ENCODE measurements at regions not wholly inside any gene's neighbourhood (a gene's known extent, or its start where the extent isn't known, plus 50 kb on each side); places are given as distances from the start of the nearest gene placed in this dataset.

DNA sequence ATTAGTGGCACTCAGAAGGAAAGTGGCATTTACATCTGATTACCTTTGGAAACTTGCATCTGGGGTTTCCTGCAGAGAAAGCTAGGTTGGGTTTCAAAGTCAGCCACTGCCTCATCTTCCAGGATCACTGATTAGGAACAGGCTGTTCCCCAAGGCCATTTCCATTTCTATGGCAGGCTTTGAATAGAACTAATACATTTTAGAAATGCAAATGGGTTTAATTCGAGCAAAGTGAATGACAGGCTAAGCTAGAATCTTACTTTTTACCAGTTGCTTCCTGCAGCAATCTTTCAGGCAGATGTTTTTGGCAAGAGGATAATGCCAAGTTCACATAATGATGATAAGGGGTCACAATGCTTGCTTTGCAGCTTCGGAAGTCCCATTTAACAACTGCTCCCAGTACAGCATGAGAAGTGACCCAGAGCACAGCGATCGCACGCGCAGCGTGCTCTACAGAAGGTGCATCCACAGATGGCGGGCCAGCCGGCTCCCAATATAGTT lies 336.7 kb downstream of the LPIN1 start:
- no peak for DNase-seq (ENCODE audit: low read depth)

DNA sequence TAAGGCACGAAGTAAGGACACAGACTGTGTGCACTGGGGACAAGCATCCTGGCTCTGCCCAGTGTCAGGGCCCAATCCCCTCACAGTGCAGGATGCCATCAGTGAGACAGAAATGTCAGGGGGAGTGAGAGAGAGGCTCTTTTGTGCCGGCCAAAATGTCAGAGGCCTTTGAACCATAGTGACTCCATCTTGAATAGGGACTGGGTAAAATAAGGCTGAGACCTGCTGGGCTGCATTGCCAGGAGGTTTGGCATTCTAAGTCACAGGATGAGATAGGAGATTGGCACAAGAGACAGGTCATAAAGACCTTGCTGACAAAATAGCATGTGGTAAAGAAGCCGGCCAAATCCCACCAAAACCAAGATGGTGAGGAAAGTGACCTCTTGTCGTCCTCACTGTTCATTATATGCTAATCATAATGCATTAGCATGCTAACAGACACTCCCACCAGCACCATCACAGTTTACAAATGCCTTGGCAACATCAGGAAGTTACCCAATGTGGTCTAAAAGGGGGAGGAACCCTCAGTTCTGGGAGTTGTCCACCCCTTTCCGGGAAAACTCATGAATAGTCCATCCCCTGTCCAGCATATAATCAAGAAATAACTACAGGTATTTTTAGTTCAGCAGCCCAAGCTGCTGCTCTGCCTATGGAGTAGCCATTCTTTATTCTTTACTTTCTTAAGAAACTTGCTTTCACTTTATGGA lies 337.4 kb downstream of the LPIN1 start:
- no peak for DNase-seq (ENCODE audit: low read depth)

DNA sequence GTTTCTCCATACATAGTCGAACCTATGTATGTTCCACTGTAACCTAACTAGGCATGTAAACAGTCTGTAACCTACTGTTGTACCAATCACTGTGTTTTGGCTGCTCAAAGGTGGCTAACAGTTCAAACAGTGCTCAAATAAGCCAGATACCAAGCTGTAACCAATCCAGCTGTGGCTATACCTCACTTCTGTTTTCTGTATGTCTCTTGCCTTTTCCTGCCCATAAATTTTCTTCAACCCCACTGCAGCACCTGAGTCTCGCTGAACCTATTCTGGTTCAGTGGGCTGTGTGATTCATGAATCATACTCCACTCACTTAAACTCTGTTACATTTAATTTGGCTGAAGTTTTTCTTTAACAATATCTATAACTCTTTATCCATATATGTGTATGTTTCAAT lies 340.7 kb downstream of the LPIN1 start:
- DNase-seq (ENCODE audit: low read depth): no peak

DNA sequence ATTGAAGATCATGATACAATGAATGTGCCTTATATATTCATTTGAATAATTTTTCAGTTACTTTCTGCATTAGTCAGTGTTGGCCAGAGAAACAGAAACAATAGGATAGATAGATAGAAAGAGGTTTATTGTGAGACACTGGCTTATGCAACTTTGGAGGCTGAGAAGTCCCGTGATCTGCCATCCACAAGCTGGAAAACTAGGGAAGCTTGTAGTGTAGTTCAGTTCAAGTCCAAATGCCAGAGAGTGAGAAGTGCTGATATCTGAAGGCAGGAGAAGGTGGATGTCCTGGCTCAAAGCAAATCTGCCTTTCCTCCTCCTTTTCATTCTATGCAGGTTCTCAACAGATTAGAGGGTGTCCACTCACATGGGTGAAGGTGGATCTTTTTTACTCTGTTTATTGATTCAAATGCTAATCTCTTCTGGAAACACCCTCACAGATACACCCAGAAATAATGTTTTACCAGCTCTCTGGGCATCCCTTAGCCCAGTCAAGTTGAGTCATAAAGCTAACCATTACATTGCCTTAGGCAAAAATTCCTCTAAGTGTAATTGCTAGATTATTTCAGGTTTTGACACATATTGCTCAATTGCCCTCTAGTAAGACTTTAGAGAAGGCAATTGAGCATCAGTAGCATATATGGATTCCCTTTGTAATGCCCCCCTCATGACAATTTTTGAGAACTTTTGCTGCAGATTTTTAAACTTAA lies 341.4 kb downstream of the LPIN1 start:
- DNase-seq (ENCODE audit: low read depth): peak; percentile 5

DNA sequence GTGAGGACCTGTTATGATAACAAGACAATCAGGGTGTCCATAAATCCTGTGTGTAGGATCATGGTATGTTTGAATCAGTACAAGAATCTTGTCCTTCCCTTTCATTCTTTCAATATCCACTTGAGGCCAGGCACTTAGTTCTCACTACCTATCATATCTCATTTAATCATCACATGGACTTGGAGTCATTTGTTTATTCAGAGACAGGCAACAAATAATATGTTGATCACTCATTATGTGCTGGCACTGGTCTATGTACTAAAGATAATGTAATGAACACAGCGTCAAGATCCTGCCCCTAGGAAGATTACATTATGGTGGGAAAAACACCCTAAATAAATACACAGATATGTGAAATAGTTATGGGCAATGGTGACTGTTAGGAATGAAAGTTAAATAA lies 342.6 kb downstream of the LPIN1 start:
- no peak for DNase-seq (ENCODE audit: low read depth)

DNA sequence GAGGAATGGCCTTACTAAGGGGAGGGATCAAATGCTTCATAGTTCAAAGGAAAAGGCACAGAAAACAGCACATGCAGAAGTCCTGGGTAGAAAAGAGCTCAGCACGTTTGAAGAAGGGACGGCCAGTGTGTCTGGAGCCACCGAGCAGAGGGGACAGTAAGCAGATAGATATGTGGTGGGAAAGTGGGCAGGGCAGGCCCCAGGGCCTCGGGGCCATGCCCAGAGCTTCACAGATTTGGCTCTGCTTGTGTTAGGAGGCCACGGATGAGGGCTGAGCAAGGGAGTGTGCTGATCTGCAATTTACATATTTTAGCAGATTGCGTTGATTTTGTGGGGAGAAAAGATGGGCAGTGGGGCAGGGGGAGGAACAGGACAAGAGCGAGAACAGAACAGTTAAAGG lies 343.1 kb downstream of the LPIN1 start:
- no peak for DNase-seq (ENCODE audit: low read depth)

DNA sequence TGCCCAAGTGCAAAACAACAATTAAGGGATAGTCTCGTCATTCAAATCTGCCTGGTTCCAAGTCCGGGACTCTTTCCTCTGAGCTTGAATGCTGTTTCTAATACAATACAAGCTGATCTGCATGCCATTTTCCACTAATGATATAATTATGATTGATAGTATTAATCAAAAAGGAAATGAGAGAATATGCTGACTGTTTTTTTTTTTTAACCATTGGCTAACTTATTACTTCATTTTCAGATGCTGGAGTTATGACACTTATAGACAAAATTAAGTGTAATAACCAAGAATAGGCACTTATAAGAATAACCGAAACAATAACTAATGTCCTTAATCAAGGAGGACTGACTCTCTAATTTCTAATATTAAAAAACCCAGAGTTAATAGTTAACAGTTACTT lies 343.6 kb downstream of the LPIN1 start:
- no peak for DNase-seq (ENCODE audit: low read depth)

DNA sequence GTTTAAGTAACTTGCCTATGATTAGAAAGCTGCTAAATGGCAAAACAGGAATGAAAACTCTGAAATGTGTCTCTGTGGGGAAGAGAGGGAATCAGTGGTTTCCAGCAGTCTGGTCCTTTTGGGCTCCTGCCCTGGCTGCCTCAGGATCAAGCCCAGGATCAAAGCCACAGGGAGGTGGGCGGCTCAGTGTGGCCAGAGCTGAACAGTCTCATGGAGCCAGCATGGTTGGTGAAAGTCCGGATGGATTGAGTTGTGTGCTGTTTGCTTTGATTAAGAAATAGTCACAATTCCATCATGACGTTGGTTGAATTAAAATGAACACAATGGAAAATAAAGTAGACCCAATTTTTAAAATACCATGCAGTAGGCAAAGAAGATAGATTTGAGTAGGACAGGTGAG lies 344.2 kb downstream of the LPIN1 start:
- DNase-seq (ENCODE audit: low read depth): no peak

DNA sequence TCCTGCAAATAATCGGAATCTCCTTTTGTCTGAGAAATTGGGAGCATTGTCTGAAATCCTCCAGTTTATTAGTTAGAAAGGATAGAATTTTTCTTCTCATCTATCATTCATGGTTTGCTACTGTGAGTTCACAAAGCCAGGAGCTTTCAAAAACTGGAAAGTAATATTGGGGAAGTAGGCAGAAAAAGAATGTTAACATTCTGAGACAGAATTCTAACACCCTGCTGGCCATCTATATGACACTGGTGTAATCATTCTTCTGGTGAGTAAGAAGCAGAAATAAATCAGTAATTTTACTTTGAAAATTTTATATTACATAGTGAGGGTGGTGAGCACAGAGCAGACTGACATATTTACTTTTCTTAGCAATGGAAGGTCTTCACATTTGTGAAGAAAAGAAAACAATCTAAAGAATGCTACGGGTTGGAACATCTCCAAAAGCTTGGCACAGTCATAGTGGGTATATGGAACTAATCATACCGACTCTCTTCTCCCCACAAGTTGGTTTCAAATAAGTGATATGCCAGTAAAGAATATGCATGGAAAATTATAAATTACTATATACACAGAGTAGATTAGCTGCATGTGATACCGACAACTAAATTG lies 344.9 kb downstream of the LPIN1 start:
- peak; percentile 64 for DNase-seq (ENCODE audit: low read depth)

DNA sequence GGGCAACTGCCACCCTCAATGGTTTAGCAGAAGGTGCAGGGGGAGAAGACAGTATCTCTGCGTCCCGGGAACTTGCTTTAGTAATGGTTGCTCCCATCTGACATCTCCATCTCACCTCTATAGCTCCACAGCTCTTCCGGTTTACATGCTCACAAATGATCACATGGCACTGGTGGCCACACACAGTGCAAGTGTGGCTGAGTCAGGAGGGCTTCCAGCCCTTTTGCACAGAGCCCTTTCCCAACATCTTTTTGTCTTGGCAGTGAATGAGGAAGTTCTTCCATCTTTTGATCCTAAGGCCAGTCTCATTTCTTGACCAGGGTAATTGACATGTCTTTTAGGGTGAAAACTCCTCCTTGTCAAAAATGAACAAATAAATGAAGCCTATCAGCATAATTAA lies 347.7 kb downstream of the LPIN1 start:
- DNase-seq (ENCODE audit: low read depth): no peak

DNA sequence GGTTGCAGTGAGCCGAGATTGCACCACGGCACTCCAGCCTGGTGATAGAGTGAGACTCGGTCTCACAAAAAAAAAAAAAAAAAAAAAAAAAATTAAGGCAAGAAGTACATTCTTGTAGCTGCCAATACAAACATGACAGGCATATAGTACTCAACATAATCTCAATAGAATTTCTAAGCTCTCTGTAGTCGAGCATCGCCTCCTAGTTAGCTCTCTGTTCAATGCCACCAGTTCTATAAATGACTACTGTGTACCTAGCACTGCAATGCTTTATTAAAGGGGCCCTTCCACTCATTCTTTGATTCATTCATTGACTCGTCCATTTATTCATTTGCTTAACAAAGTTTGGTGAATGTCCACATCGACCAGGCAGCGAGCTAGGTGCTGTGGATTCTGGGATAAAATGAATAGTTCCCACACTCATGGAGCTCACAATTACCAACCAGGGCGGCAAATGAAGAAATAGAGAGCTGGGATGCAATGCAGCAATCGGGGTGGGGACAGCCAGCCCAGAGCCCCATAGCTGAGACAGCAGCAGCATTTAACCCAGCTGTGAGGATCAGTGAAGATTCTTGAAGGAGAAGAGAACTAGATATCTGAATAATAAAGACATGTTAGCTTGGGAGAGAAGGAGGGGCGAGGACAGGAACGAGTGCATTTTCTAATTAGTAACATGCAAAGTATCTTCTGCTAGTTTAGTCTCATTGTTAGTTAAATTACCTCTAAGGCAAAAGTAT lies 349.8 kb downstream of the LPIN1 start:
- DNase-seq (ENCODE audit: low read depth): no peak

DNA sequence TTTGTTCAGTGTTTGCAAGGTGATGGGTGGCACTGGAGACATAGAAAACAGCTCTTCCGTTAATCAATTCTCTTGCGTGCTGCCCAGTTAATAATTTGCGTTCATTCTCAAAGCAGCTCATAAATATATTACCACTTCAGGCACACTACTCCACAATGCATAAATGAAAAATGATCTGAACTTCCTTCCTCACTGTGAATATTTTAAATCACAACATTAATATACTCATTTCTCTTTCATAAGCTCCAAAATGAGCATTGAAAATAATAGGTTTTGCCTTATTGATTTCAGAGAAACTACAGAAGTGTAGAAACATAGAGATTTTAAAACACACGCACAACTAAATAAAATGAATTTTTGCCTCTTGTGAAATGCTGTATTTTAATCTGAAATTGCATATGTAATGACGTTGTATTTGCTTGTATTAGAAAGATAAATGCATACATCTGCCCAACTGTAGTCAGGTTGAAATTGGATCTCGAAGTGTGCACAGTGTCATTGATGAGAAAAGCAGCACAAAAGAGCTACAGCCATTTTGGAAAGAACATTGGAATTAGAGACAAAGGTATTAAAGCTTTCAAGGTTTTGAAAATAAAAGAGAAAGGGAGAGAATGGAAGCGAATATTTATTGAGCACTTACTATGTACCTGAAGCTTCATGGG lies 350.5 kb downstream of the LPIN1 start:
- DNase-seq (ENCODE audit: low read depth): no peak

DNA sequence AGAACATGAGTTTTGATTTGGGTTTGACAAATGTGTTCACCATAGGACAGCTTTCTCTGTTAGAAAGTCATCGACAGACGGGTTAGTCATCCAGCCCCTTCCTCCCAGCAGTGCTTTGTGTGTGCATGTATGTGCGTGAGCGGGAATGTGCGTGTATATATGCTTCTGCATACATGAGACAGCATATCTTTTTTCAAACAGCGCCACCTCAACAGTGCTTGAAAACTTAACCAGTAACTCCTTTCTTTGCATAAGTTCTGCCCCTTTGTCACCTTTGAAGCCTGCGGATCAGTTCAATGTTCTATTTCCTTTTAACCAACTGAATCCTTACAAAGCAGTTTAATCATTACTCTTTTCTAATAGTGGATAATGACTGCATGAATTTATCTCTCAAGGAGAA lies 351.4 kb downstream of the LPIN1 start:
- DNase-seq (ENCODE audit: low read depth): no peak

DNA sequence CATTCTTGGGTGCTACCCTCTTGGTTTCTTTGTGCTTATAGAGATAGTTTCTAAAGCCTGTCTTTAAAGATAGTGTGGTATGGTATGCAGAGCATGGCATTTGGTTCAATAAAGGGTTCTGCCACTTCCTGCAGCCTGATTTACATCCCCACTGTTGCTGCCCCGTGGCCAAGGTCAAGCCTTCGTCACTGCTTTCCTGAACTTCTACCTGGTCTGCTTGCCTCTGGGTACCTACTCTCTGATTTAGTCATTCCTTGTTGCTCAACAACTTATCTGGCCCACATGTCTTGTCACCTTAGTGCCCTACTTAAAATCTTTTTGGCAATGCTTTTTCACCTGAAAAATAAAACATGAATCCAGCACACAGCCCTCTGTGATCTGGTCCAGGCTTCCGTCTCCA lies 352.9 kb downstream of the LPIN1 start:
- no peak for DNase-seq (ENCODE audit: low read depth)

DNA sequence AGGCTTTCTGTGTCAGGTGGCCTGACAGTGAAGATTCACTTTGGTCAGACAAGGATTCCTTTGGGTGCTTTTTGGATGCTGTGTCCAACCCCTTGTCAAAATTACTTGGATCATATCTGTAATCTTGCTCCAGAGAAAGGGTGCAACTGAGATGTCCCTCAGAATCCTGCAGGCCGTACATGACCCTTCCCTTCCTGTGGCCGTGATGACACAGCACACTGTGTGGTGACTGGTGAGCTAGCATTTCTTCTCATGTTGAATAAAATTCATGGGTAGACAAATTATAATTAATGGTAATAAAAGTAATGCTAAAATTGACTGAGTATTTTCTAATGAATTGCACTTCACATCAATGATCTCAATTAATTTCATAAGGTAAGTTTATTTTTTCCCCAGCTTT lies 356.2 kb downstream of the LPIN1 start:
- no peak for DNase-seq (ENCODE audit: low read depth)

DNA sequence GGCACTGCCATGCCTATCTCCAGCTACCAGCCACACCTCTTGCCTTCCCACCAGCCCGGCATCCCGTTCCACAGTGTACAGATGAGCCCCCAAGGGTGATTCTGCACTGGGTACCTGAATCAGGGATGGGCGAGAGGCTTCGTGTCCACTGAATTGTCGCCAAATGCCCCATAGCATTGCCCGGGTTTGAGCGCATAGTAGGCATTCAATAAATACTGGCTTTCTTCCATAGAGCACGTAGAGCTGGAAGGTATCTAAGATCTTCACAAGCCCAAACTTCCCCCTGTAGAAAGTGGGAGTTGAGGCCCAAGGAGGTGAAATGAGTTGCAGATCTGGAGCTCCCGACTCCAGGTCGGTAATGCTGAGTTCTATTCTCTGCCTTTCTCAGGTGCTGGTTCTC lies 358.7 kb downstream of the LPIN1 start:
- DNase-seq (ENCODE audit: low read depth): no peak

DNA sequence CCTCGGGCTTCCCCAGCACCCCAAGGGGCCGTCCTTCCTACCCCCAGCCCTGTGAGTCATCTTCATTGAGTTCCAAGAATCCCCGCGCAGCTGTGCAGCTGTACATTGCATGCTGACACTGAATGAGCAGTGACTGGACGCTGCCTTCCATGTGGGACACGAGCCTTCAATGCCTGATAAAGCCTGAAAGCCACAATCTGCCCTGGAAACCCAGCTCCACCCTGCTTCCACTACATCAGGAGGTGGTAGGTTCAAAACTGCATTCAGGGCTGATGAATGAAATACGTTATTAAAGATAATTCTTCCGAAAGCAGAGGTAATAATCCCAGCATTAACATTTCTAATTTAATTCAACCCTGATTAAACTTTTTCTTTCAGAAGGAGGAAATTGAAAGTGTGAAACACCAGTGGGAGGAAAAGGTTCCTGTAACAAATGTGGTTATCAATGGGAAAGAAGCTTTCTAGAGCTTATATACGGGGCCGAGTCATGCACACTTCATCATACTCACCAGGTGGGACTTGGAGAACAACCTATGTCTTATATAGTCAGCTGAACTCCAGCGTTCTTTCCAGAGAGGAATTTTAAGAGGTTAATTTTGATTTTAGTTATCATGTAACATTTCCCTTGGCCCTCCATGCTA lies 360.1 kb downstream of the LPIN1 start:
- DNase-seq (ENCODE audit: low read depth): peak; percentile 100

DNA sequence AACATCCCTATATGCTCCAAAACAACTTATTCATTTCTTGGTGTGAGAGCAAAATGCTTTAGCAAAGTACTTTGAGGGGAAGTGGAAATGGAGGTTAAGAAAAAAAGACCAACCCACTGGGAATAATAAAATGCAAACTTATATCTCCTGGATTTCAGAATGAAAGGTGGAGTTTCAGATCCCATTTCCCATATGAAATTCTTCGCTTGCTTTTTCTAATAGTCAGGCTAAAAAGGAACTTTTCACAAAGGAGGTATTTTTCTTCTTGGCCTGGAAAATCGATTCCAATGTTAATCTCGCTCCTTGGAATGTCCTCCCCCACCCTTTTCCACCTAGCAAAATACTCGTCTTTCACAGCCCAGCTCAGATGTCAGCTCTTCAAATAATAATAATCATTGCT lies 360.9 kb downstream of the LPIN1 start:
- DNase-seq (ENCODE audit: low read depth): no peak

DNA sequence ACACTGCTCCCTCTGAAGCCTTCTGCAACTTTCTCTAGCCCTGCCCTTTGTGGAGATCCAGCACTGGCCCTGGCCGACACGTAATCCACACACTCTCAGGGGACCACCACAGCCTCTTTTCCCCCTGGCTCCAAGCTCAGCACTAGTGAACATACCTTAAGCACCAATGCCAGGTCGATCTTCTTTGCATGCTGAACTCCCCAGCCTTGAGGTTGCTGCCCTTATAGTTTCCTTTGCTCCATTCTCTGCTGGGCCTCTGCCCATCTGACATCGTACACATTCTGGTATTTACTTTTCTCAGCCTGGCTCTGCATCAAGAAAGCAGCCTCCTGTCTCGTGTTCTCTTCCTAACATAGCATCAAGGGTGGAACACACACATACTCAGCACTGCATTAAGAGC lies 361.5 kb downstream of the LPIN1 start:
- DNase-seq (ENCODE audit: low read depth): no peak

DNA sequence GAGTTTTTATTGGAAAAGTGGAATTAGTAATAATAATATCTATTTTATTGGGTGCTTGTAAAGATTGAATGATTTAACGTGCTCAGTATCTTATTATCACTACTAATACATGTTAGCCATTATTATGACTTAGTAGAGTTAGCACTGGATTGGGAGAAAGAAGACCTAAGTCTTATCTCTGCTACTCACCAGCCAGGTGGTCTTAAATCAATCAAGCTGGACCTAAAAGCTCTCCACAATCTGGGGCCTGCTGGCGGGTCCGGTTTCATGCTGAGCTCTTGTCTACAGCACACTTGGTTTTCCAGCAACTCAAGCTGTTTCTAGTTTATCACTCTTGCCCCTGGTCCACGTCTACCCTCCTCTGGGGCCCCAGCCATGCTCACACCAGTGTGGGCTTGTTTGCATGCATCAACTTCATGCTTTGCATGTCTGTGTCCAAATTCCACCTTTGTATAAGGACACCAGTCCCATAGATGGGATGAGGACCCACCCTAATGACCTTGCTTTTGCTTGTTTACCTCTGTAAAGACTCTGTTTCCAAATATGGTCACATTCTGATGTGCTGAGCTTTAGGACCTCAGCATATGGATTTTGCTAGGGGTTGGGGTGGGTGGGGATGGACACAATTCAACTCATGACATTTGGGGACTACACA lies 363.1 kb downstream of the LPIN1 start:
- DNase-seq (ENCODE audit: low read depth): no peak

DNA sequence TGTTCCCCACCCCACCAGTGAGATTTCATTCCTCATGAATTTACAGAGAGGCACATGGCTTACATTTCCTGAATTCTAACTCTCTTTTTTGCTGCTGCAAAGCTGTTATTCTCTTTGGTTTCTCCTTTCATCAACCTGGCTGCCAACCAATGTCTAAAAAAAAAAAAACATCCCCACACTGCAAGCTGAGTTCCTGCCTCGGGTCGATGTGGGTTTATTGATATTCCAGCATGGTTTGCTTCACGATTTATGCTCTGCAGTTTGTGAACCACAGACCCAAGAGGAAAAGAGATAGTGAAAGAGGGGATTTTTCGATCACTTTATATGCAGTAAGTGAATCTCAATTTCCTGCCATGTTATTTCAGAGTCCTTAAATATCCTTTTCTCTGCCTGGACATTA lies 363.6 kb downstream of the LPIN1 start:
- no peak for DNase-seq (ENCODE audit: low read depth)

Measured in LHCN-M2 (cell line).